HG02571 (cell line): ENCODE measurements at regions not wholly inside any gene's neighbourhood (a gene's known extent, or its start where the extent isn't known, plus 50 kb on each side); places are given as distances from the start of the nearest gene placed in this dataset.
"Not testable (repeated sequence)": the region's sequence is repeated elsewhere in the genome, so short reads cannot be mapped to it uniquely, and the experiment has no call there.

ENCODE experiments used
- ATAC-seq: cut with Tn5 transposase; IDR thresholded peaks from one replicate; pipeline ENCODE4 v1.9.1; 2021; ENCODE audit warnings: mild to moderate bottlenecking, moderate library complexity; ENCODE audit not compliant: unreplicated experiment

- ATAC-seq = no peak
Measured at GRCh38 chr6:84635081-84635761, 129.2 kb downstream of the TBX18 start.

- no peak for ATAC-seq
Measured at GRCh38 chr6:84633771-84634170, 130.6 kb downstream of the TBX18 start.

- ATAC-seq = not testable (repeated sequence)
Measured at GRCh38 chr6:84626527-84626926, 137.9 kb downstream of the TBX18 start.

GRCh38 chr6:84625506-84625905 is 138.9 kb downstream of the TBX18 start:
- no peak for ATAC-seq

GRCh38 chr6:84623956-84624680 is 140.3 kb downstream of the TBX18 start:
- ATAC-seq = no peak

- ATAC-seq = no peak
Measured at GRCh38 chr6:84618836-84619235, 145.6 kb downstream of the TBX18 start.

- ATAC-seq = no peak
Measured at GRCh38 chr6:84618046-84618752, 146.2 kb downstream of the TBX18 start.

- ATAC-seq = no peak
Measured at GRCh38 chr6:84615987-84616386, 148.4 kb downstream of the TBX18 start.

GRCh38 chr6:84615113-84615850 is 149.1 kb downstream of the TBX18 start:
- no peak for ATAC-seq

GRCh38 chr6:84606860-84607259 is 157.5 kb downstream of the TBX18 start:
- no peak for ATAC-seq

GRCh38 chr6:84605298-84605697 is 159.1 kb downstream of the TBX18 start:
- ATAC-seq = no peak

GRCh38 chr6:84601366-84601765 is 163.0 kb downstream of the TBX18 start:
- ATAC-seq = no peak

- no peak for ATAC-seq
Measured at GRCh38 chr6:84599991-84600390, 164.4 kb downstream of the TBX18 start.

- no peak for ATAC-seq
Measured at GRCh38 chr6:84597238-84597875, 167.0 kb downstream of the TBX18 start.

GRCh38 chr6:84596488-84596887 is 167.9 kb downstream of the TBX18 start:
- ATAC-seq = no peak

GRCh38 chr6:84588697-84589080 is 175.7 kb downstream of the TBX18 start:
- ATAC-seq = no peak

- not testable (repeated sequence) for ATAC-seq
Measured at GRCh38 chr6:84587994-84588696, 176.3 kb downstream of the TBX18 start.

- not testable (repeated sequence) for ATAC-seq
Measured at GRCh38 chr6:84587202-84587940, 177.0 kb downstream of the TBX18 start.

GRCh38 chr6:84583784-84584183 is 180.6 kb downstream of the TBX18 start:
- no peak for ATAC-seq
